Epithelial cell of prostate (primary cell): ENCODE measurements at regions not wholly inside any gene's neighbourhood (a gene's known extent, or its start where the extent isn't known, plus 50 kb on each side); places are given as distances from the start of the nearest gene placed in this dataset.
"Not testable (repeated sequence)": the region's sequence is repeated elsewhere in the genome, so short reads cannot be mapped to it uniquely, and the experiment has no call there.

Source experiments
- DNase-seq: peaks from one replicate; pipeline ENCODE4 v3.0.0-alpha.2; 2011; ENCODE audit warnings: low read depth, low spot score
- H3K27ac ChIP-seq: fragments of 450-650 bp; 2 replicates; pipeline ENCODE4 v1.5.1; 2017; ENCODE audit warnings: mild to moderate bottlenecking

- DNase-seq: no peak
- no peak overlapping the region for H3K27ac ChIP-seq
These were observed 451.0 kb upstream of the SLC10A2 start for GRCh38 chr13:103517066-103517767.

- no peak overlapping the region for H3K27ac ChIP-seq
- no peak for DNase-seq
These were observed 450.0 kb upstream of the SLC10A2 start for GRCh38 chr13:103516015-103516795.

- H3K27ac ChIP-seq: no peak overlapping the region
- DNase-seq: no peak
These were observed 449.2 kb upstream of the SLC10A2 start for GRCh38 chr13:103515410-103515809.

- DNase-seq: no peak
- H3K27ac ChIP-seq: no peak overlapping the region
These were observed 448.4 kb upstream of the SLC10A2 start for GRCh38 chr13:103514619-103515018.

DNA sequence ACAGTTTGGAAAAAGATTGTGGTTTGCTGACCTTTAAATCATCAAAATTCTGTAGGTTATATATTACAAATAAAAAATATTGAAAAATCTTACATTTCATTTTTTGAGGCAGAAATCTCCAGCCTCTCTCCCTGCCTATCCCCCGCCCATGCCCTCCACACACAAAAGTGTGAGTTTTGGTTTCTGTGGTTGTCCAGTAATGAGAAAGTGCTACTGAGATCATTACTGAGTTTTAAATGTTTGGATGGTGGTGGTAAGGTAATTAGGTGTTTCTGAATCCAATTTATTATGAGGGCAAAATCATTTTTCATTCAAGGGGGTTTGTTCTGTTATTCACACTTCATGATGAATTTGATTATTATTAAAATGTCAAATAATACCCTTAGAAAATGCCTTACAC is 448.0 kb upstream of the SLC10A2 start:
- no peak overlapping the region for H3K27ac ChIP-seq
- no peak for DNase-seq

DNA sequence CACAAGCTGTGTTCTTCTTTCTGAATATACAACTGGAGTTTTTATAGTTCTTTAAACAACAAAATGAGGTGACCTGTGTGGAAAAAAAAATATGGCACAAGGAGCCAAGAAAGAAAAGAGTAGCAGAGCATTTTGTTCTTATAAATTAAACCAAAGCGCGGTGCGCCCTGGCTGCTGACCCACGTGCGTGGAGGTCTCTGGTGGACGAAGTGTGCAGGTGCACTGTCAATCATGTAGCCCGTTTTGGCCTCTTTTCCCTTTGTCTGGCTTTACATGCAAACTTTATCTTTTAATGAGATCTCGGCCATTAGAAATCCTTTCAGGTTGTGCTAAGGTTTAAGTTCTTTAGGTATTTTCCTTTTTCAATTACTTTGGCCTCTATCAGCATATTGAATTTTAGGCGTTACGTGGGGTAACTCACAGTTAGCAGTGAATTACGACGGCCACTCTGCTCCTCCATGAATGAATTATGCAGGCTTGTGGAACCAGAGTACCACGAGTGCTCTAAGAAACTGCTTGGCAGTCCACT is 443.9 kb upstream of the SLC10A2 start:
- H3K27ac ChIP-seq: no peak overlapping the region
- DNase-seq: no peak

DNA sequence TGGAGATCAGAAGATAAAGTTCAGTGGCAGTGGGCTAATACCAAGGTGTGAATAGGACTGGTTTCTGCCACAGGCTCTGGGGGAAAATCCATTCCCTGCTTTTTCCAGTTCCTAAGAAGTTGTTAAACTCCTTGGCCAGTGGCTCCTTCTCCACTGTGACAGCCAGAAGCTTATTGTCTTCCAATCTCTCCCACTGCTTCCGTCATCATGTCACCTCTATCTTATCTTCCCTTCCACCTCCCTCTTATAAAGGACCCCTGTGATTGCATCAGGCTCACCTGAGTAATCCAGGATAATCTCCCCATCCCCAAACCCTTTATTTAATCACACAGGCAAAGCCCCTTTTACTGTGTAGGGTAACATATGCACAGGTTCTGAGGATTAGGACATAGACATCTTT is 431.2 kb upstream of the SLC10A2 start:
- no peak for DNase-seq
- H3K27ac ChIP-seq: no peak overlapping the region

GRCh38 chr13:103487841-103488240 is 421.6 kb upstream of the SLC10A2 start:
- no peak for DNase-seq
- H3K27ac ChIP-seq: no peak overlapping the region

DNA sequence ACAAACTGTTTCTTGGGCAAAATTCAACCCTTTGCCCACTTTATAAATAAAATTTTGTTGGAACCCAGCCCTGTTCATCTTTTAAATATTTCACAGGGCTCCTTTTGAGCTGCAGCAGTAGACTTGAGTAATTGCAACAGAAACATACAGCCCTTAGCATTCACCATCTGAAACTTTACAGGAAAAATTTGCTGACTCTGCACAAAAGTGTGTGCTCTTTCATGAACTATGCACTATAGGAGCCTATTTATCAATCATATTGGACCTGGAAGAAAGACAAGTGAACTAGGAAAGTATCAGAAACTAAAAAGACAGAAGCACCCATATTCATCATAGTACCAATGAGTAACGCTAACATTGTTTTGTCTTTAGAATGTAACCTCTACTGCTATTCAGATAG is 406.9 kb upstream of the SLC10A2 start:
- DNase-seq: no peak
- no peak overlapping the region for H3K27ac ChIP-seq

- no peak for DNase-seq
- H3K27ac ChIP-seq: no peak overlapping the region
These were observed 405.7 kb upstream of the SLC10A2 start for GRCh38 chr13:103471896-103472295.

- no peak overlapping the region for H3K27ac ChIP-seq
- no peak for DNase-seq
These were observed 403.6 kb upstream of the SLC10A2 start for GRCh38 chr13:103469771-103470170.

DNA sequence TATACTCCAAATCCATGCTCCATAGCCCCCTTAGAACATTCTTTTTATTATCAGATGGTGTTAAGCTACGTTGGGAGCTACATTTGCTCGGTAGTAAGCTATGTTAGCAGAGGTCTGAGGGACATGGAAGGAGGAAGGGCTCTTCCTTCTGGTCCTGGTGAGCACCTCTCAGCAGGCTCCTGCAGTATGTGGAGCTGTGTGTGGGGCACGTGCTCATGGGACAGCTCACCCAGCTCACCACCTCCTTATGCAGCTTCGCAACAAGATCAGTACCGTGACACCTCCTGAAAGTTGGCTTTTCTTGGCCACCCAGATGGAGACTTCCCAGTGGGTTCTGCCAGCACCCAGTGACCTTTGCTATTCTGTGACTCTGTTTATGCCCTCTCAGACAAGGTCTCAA is 400.5 kb upstream of the SLC10A2 start:
- H3K27ac ChIP-seq: no peak overlapping the region
- DNase-seq: no peak

- not testable (repeated sequence) for DNase-seq, H3K27ac ChIP-seq
These were observed 394.0 kb upstream of the SLC10A2 start for GRCh38 chr13:103460246-103460645.

GRCh38 chr13:103457050-103457449 is 390.8 kb upstream of the SLC10A2 start:
- not testable (repeated sequence) for DNase-seq, H3K27ac ChIP-seq

GRCh38 chr13:103451656-103452055 is 385.4 kb upstream of the SLC10A2 start:
- DNase-seq: no peak
- H3K27ac ChIP-seq: no peak overlapping the region

DNA sequence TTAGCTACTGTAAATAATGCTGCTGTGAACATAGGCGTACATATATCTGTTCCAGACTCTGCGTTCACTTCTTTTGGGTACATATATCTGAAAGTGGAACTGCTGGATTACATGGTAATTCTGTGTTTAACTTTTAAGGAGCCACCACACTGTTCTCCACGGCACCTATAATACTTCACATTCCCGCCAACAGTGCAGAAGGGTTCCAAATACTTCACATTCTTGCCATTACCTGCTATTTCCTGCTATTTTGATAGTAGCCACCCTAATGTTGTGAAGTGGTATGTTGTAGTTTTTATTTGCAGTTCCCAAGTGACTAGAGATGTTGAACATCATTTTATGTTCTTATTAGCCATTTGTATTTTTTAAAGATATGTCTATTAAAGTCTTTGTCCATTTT is 377.4 kb upstream of the SLC10A2 start:
- H3K27ac ChIP-seq: no peak overlapping the region
- no peak for DNase-seq

DNA sequence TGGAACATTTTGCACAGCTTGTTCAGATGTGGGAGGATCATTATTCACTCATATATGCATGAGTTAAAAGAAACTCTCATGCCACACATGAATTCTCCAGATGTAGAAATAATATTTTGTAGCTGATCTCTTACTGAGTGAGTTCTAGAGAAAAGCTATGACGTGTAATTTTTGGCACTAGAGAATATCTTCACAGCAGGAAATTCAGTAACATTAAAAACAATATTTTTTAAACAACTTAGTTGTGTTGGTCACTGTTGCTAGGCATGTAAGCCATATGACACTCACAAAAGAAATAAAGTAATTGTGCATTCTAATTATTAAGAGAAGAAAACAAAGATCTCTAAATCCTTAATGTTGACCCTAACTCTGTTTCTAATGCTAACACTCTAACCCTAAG is 371.4 kb upstream of the SLC10A2 start:
- no peak for DNase-seq

GRCh38 chr13:103436057-103436654 is 369.9 kb upstream of the SLC10A2 start:
- H3K27ac ChIP-seq: no peak overlapping the region
- no peak for DNase-seq

More for the DNA sequence above, 371.4 kb upstream of the SLC10A2 start:
- no peak overlapping the region for H3K27ac ChIP-seq

GRCh38 chr13:103431856-103432255 is 365.6 kb upstream of the SLC10A2 start:
- H3K27ac ChIP-seq: no peak overlapping the region
- no peak for DNase-seq

GRCh38 chr13:103430368-103430767 is 364.2 kb upstream of the SLC10A2 start:
- no peak overlapping the region for H3K27ac ChIP-seq
- peak; percentile 5 for DNase-seq

- no peak for DNase-seq
- H3K27ac ChIP-seq: no peak overlapping the region
These were observed 343.8 kb upstream of the SLC10A2 start for GRCh38 chr13:103410002-103410401.
